Colonic mucosa (tissue), 4 donors: ENCODE measurements at regions not wholly inside any gene's neighbourhood (a gene's known extent, or its start where the extent isn't known, plus 50 kb on each side); places are given as distances from the start of the nearest gene placed in this dataset.

Experiments used
- DNase-seq: peaks from one replicate; pipeline ENCODE4 v3.0.0-alpha.2; 2020
- H3K27ac ChIP-seq: fragments of 200-600 bp; one replicate; pipeline ENCODE4 v1.8.0; 2021
- H3K27me3 ChIP-seq: fragments of 200-600 bp; one replicate; pipeline ENCODE4 v1.8.0; 2021
- H3K36me3 ChIP-seq: fragments of 200-600 bp; one replicate; pipeline ENCODE4 v1.8.0; 2021
- H3K4me1 ChIP-seq: fragments of 200-600 bp; one replicate; pipeline ENCODE4 v1.8.0; 2021; ENCODE audit warnings: mild to moderate bottlenecking
- H3K4me3 ChIP-seq: fragments of 200-600 bp; one replicate; pipeline ENCODE4 v1.8.0; 2021
- H3K9ac ChIP-seq, 2 donors: one replicate each; pipeline ENCODE4 v1.7.0; 2013; ENCODE audit warnings: control low read depth in 2 of 2, low read depth in 2 of 2, low read length in 2 of 2
- H3K9me3 ChIP-seq: fragments of 200-600 bp; one replicate; pipeline ENCODE4 v1.8.0; 2021
- intact Hi-C: fragments of 100-400 bp; cut with DNase I; formaldehyde crosslinking; loops from one replicate; pipeline ENCODE4 v1.14.1; 2022
- TF ChIP-seq, protein P1 (sequence below): fragments of 200-600 bp; IDR thresholded peaks from one replicate; pipeline ENCODE4 v1.8.0; 2022; ENCODE audit warnings: antibody characterized with exemption, mild to moderate bottlenecking
- donor health status: healthy.
- donor health status: DM: no; HTN: no; CAD: no.
- donor health status: DM: no; HTN: no; CAD: no.

- no peaks in the 10 kb centered on the region for H3K9me3 ChIP-seq
- no peak overlapping the region for H3K4me3 ChIP-seq
- intact Hi-C loops: no loop called here
- no peaks in the 10 kb centered on the region for H3K4me1 ChIP-seq
- TF ChIP-seq, protein P1, sequence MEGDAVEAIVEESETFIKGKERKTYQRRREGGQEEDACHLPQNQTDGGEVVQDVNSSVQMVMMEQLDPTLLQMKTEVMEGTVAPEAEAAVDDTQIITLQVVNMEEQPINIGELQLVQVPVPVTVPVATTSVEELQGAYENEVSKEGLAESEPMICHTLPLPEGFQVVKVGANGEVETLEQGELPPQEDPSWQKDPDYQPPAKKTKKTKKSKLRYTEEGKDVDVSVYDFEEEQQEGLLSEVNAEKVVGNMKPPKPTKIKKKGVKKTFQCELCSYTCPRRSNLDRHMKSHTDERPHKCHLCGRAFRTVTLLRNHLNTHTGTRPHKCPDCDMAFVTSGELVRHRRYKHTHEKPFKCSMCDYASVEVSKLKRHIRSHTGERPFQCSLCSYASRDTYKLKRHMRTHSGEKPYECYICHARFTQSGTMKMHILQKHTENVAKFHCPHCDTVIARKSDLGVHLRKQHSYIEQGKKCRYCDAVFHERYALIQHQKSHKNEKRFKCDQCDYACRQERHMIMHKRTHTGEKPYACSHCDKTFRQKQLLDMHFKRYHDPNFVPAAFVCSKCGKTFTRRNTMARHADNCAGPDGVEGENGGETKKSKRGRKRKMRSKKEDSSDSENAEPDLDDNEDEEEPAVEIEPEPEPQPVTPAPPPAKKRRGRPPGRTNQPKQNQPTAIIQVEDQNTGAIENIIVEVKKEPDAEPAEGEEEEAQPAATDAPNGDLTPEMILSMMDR: no peak
- H3K27me3 ChIP-seq: no peaks in the 10 kb centered on the region
- H3K27ac ChIP-seq: no peak overlapping the region
- no peak for DNase-seq
- no peaks in the 10 kb centered on the region for H3K36me3 ChIP-seq
- no peak overlapping the region for H3K9ac ChIP-seq
Measured at GRCh38 chr14:43872222-43872621, 634.9 kb downstream of the FSCB start.

DNA sequence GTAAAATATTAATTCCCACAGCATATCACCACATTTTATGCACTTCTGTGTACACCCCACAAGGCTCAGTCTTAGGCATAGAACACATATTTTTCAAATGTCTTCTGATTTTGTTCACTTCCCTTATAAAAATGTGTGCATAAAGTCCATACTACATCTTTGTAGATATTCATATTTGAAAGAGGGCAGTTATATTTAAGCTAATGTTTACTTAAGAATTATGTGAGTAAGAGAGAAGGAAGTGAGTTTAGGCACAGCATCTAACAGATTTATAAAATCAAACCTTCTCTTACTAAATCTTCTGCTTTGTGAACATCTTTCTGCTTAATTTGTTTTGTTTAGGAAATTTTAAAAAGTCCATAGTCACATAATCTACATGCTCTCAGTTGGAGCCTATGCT, 648.1 kb downstream of the FSCB start:
- Histone ChIP-seq H3K9ac (no peak overlapping the region), H3K4me1 (no peaks in the 10 kb centered on the region), H3K4me3 (no peak overlapping the region), H3K9me3 (no peaks in the 10 kb centered on the region), H3K27me3 (no peaks in the 10 kb centered on the region), H3K36me3 (no peaks in the 10 kb centered on the region), H3K27ac (no peak overlapping the region)
- no peak for DNase-seq
- TF ChIP-seq, protein P1: no peak
- intact Hi-C loops: no loop called here

GRCh38 chr14:43855556-43855955, 651.5 kb downstream of the FSCB start:
- Histone ChIP-seq H3K36me3 (no peaks in the 10 kb centered on the region), H3K4me3 (no peak overlapping the region), H3K27me3 (no peaks in the 10 kb centered on the region), H3K9ac (no peak overlapping the region), H3K27ac (no peak overlapping the region), H3K9me3 (no peaks in the 10 kb centered on the region), H3K4me1 (no peaks in the 10 kb centered on the region)
- intact Hi-C loops: no loop called here
- no peak for DNase-seq
- TF ChIP-seq, protein P1: no peak

GRCh38 chr14:43853541-43853940, 653.5 kb downstream of the FSCB start:
- Histone ChIP-seq H3K4me1 (no peaks in the 10 kb centered on the region), H3K9me3 (no peaks in the 10 kb centered on the region), H3K27me3 (no peaks in the 10 kb centered on the region), H3K4me3 (no peak overlapping the region), H3K27ac (no peak overlapping the region), H3K9ac (no peak overlapping the region), H3K36me3 (no peaks in the 10 kb centered on the region)
- no peak for DNase-seq
- intact Hi-C loops: no loop called here
- TF ChIP-seq, protein P1: no peak

- Histone ChIP-seq H3K9ac (no peak overlapping the region), H3K4me1 (no peaks in the 10 kb centered on the region), H3K9me3 (no peaks in the 10 kb centered on the region), H3K4me3 (no peak overlapping the region), H3K36me3 (no peaks in the 10 kb centered on the region), H3K27ac (no peak overlapping the region), H3K27me3 (no peaks in the 10 kb centered on the region)
- TF ChIP-seq, protein P1: no peak
- intact Hi-C loops: no loop called here
- no peak for DNase-seq
Measured at GRCh38 chr14:43803076-43803689, 703.9 kb downstream of the FSCB start.
